Panc1 (cell line): ENCODE measurements at regions not wholly inside any gene's neighbourhood (a gene's known extent, or its start where the extent isn't known, plus 50 kb on each side); places are given as distances from the start of the nearest gene placed in this dataset.

Source experiments
- ATAC-seq: fragments of 200-7000 bp; cut with Tn5 transposase; 2 replicates; pipeline ENCODE4 v1.9.1; 2020; ENCODE audit warnings: mild to moderate bottlenecking, moderate library complexity
- BruUV-seq: library from RNA; stranded (reverse); fragments of 400-500 nt; replicated peaks from 2 replicates; lab custom pipeline; 2021; lab: Mats Ljungman, UMichigan
- CTCF ChIA-PET: fragments of 300-600 bp; sonication (Branson Sonifier 250); formaldehyde crosslinking; loops from one replicate; lab custom pipeline; 2022; ENCODE audit warnings: antibody characterized with exemption; lab: Charles Lee
- POLR2A ChIA-PET: fragments of 300-600 bp; sonication (Branson Sonifier 250); formaldehyde crosslinking; loops from one replicate; lab custom pipeline; 2022; ENCODE audit warnings: antibody characterized with exemption; lab: Charles Lee
- DNase-seq: peaks from one replicate; pipeline ENCODE4 v3.0.0-alpha.2; 2010; ENCODE audit warnings: low read depth, low spot score
- H3K27ac ChIP-seq: 2 replicates; pipeline ENCODE4 v1.5.1; 2011; ENCODE audit warnings: mild to moderate bottlenecking, low read length, inconsistent platforms
- H3K27me3 ChIP-seq: fragments of 200-500 bp; sonication (Bioruptor generic); 2 replicates; pipeline ENCODE4 v1.6.0; 2014; ENCODE audit warnings: low read length, inconsistent platforms; ENCODE audit not compliant: control insufficient read depth, insufficient read depth
- H3K36me3 ChIP-seq: fragments of 200-500 bp; sonication (Bioruptor generic); 2 replicates; pipeline ENCODE4 v1.5.1; 2014; ENCODE audit warnings: inconsistent platforms, mild to moderate bottlenecking, low read length, moderate library complexity; ENCODE audit not compliant: control insufficient read depth, insufficient read depth
- H3K4me1 ChIP-seq: 2 replicates; pipeline ENCODE4 v1.5.1; 2011; ENCODE audit warnings: inconsistent platforms, mild to moderate bottlenecking, low read length, moderate library complexity; ENCODE audit not compliant: control insufficient read depth, insufficient read depth
- H3K4me3 ChIP-seq, 2 experiments: 2 replicates each; pipeline ENCODE4 v1.5.1; 2011 to 2012; ENCODE audit warnings: low read depth in 2 of 2, low read length in 2 of 2, mild to moderate bottlenecking in 2 of 2, inconsistent platforms in 1 of 2, moderate library complexity in 1 of 2
- H3K9me3 ChIP-seq: fragments of 200-500 bp; sonication (Bioruptor generic); 2 replicates; pipeline ENCODE4 v1.5.1; 2014; ENCODE audit warnings: low read depth, mild to moderate bottlenecking, inconsistent platforms, low read length, moderate library complexity; ENCODE audit not compliant: control insufficient read depth, insufficient read depth
- POLR2AphosphoS5 ChIP-seq: IDR thresholded peaks from 2 replicates; pipeline ENCODE4 v1.6.1; 2012; ENCODE audit warnings: mild to moderate bottlenecking, low read depth, low read length, moderate library complexity
- SIN3A ChIP-seq: IDR thresholded peaks from 2 replicates; pipeline ENCODE4 v1.6.1; 2012; ENCODE audit warnings: low read depth, mild to moderate bottlenecking, low read length, moderate library complexity, borderline replicate concordance; ENCODE audit not compliant: insufficient read depth
- TCF7L2 ChIP-seq: IDR thresholded peaks from 2 replicates; pipeline ENCODE4 v1.6.1; 2011; ENCODE audit warnings: mild to moderate bottlenecking, low read depth, low read length, inconsistent platforms
- in situ Hi-C: cut with HindIII; loops from 2 replicates; pipeline ENCODE4 v1.10.0; 2016; ENCODE audit warnings: low sequenced_read_pairs, low pct_unique_long_range_greater_than_20kb
- intact Hi-C: fragments of 100-400 bp; cut with micrococcal nuclease; formaldehyde crosslinking; loops from one replicate; pipeline ENCODE4 v1.10.0; 2022; ENCODE audit not compliant: unreplicated experiment
- TF ChIP-seq, protein P1 (sequence below), 2 experiments: IDR thresholded peaks; 2 replicates each; pipeline ENCODE4 v1.6.1; 2011 to 2012; ENCODE audit warnings: low read depth in 2 of 2, control low read depth in 1 of 2, low read length in 1 of 2, mild to moderate bottlenecking in 1 of 2, moderate library complexity in 1 of 2; ENCODE audit not compliant: insufficient read depth in 1 of 2
- TF ChIP-seq, protein P2 (sequence below): fragments of 450-650 bp; IDR thresholded peaks from 2 replicates; pipeline ENCODE4 v1.5.1; 2017; ENCODE audit warnings: mild to moderate bottlenecking

DNA sequence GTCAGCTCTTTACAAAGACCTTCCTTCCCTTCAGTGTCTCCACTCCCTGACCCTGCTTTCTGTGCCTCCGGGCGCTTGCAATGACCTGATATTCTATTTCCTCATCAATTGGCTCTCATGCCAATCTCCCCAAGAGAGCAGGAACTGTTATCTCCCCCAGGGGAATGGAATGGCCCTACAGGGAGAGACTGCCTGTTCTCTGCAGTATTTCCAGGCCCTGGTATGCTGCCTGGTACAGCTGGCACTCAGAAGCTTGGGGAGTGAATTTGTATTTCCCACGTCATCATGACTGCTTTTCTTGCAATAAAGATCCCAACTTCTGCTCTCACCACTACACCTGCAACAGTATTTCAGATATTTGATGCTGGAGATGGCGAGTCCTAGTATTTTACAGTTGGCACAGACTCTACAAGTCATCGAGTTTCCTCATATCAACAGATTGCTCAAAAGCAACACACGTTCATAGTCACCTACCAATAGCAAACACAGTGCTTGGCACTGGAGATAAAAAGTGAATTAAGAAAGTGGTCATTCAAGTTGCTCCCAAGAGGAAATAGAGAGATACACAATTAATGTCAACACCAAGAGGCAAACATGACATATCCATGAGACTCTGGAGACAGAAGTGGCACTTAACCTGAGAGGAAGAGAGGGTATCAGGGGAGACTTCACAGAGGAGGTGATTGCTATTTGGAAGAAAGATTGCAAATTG, 90.5 kb upstream of the EGFL6 start:
- ChIA-PET CTCF (no interaction called here), POLR2A (no interaction called here)
- TF ChIP-seq, protein P1, sequence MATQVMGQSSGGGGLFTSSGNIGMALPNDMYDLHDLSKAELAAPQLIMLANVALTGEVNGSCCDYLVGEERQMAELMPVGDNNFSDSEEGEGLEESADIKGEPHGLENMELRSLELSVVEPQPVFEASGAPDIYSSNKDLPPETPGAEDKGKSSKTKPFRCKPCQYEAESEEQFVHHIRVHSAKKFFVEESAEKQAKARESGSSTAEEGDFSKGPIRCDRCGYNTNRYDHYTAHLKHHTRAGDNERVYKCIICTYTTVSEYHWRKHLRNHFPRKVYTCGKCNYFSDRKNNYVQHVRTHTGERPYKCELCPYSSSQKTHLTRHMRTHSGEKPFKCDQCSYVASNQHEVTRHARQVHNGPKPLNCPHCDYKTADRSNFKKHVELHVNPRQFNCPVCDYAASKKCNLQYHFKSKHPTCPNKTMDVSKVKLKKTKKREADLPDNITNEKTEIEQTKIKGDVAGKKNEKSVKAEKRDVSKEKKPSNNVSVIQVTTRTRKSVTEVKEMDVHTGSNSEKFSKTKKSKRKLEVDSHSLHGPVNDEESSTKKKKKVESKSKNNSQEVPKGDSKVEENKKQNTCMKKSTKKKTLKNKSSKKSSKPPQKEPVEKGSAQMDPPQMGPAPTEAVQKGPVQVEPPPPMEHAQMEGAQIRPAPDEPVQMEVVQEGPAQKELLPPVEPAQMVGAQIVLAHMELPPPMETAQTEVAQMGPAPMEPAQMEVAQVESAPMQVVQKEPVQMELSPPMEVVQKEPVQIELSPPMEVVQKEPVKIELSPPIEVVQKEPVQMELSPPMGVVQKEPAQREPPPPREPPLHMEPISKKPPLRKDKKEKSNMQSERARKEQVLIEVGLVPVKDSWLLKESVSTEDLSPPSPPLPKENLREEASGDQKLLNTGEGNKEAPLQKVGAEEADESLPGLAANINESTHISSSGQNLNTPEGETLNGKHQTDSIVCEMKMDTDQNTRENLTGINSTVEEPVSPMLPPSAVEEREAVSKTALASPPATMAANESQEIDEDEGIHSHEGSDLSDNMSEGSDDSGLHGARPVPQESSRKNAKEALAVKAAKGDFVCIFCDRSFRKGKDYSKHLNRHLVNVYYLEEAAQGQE (IDR thresholded peaks at IDR 0.05; ENCODE audit: insufficient read depth in 1 of 2, low read depth in 2 of 2, low read length in 1 of 2), result no peak
- TF ChIP-seq, protein P2, sequence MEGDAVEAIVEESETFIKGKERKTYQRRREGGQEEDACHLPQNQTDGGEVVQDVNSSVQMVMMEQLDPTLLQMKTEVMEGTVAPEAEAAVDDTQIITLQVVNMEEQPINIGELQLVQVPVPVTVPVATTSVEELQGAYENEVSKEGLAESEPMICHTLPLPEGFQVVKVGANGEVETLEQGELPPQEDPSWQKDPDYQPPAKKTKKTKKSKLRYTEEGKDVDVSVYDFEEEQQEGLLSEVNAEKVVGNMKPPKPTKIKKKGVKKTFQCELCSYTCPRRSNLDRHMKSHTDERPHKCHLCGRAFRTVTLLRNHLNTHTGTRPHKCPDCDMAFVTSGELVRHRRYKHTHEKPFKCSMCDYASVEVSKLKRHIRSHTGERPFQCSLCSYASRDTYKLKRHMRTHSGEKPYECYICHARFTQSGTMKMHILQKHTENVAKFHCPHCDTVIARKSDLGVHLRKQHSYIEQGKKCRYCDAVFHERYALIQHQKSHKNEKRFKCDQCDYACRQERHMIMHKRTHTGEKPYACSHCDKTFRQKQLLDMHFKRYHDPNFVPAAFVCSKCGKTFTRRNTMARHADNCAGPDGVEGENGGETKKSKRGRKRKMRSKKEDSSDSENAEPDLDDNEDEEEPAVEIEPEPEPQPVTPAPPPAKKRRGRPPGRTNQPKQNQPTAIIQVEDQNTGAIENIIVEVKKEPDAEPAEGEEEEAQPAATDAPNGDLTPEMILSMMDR, result no peak
- no peak for TF ChIP-seq SIN3A
- TF ChIP-seq POLR2AphosphoS5, result no peak
- no peak for TF ChIP-seq TCF7L2
- H3K27ac ChIP-seq, result no peak overlapping the region; the same call in 1 of the 2 replicates
- no peaks in the 10 kb centered on the region for H3K4me1 ChIP-seq
- no TSS peak for BruUV-seq
- H3K4me3 ChIP-seq, result no peak overlapping the region
- DNase-seq, result no peak
- H3K27me3 ChIP-seq, result no peaks in the 10 kb centered on the region
- in situ Hi-C loops, result no loop called here
- ATAC-seq, result no peak
- no peaks in the 10 kb centered on the region for H3K36me3 ChIP-seq
- no peaks in the 10 kb centered on the region for H3K9me3 ChIP-seq
- intact Hi-C loops, result no loop called here

DNA sequence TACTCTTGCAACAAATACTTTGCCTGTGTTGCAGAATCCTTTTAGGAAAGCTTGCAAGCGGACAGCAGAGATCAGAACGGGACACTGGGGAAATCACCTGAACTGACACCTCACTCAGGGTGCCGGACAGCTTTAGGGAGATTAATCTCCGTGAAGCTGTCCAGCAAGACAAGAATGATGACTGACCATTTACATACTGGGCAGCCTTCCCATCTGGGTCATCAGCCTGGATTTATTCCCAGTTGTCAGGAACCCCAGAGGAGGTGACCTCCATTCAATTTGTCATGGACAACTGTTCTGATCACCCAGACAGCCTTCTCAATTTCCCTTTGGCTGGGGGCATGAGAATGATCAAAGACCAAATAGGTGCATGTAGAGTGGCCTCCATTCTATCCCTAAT, 93.0 kb upstream of the EGFL6 start:
- TF ChIP-seq POLR2AphosphoS5 (no peak), TCF7L2 (no peak), SIN3A (no peak)
- TF ChIP-seq, protein P2, result no peak
- TF ChIP-seq, protein P1 (IDR thresholded peaks at IDR 0.05; ENCODE audit: insufficient read depth in 1 of 2, low read depth in 2 of 2, low read length in 1 of 2), result no peak
- intact Hi-C loops (no loop called here), in situ Hi-C loops (no loop called here)
- no TSS peak for BruUV-seq
- Histone ChIP-seq H3K36me3 (no peaks in the 10 kb centered on the region), H3K4me1 (no peaks in the 10 kb centered on the region; the same call in 1 of the 2 replicates), H3K27me3 (no peaks in the 10 kb centered on the region), H3K27ac (no peak overlapping the region), H3K4me3 (no peak overlapping the region), H3K9me3 (no peaks in the 10 kb centered on the region)
- ATAC-seq (no peak), DNase-seq (no peak)
- POLR2A ChIA-PET, result no interaction called here
- CTCF ChIA-PET, result no interaction called here
